HepG2 (cell line): ENCODE measurements at regions not wholly inside any gene's neighbourhood (a gene's known extent, or its start where the extent isn't known, plus 50 kb on each side); places are given as distances from the start of the nearest gene placed in this dataset.

Experiments used
- ATF2 ChIP-seq: sonication (generic); formaldehyde crosslinking; IDR thresholded peaks from 2 replicates; pipeline ENCODE4 v1.4.0; 2020; ENCODE audit warnings: missing genetic modification reagents
- ELF1 ChIP-seq: sonication (generic); formaldehyde crosslinking; IDR thresholded peaks from 2 replicates; pipeline ENCODE4 v1.4.0; 2020; ENCODE audit warnings: missing genetic modification reagents
- HCFC1 ChIP-seq: fragments of 150-350 bp; IDR thresholded peaks from 2 replicates; pipeline ENCODE4 v1.6.1; 2014; ENCODE audit warnings: low read depth, low read length
- MAX ChIP-seq: IDR thresholded peaks from 2 replicates; pipeline ENCODE4 v1.6.1; 2012; ENCODE audit warnings: inconsistent platforms
- MED1 ChIP-seq: sonication (generic); formaldehyde crosslinking; IDR thresholded peaks from 2 replicates; pipeline ENCODE4 v1.4.0; 2020; ENCODE audit warnings: missing genetic modification reagents
- MIER3 ChIP-seq: IDR thresholded peaks from 2 replicates; pipeline ENCODE4 v1.6.1; 2016; ENCODE audit warnings: missing compliant biosample characterization, borderline replicate concordance
- ZFP1 ChIP-seq: IDR thresholded peaks from 2 replicates; pipeline ENCODE4 v1.6.1; 2016
- ZNF160 ChIP-seq: sonication (generic); formaldehyde crosslinking; IDR thresholded peaks from 2 replicates; pipeline ENCODE4 v1.8.0; 2022; ENCODE audit warnings: mild to moderate bottlenecking, inconsistent platforms, missing genetic modification reagents
- ZNF615 ChIP-seq: sonication (generic); formaldehyde crosslinking; IDR thresholded peaks from 2 replicates; pipeline ENCODE4 v1.5.0; 2020; ENCODE audit warnings: mild to moderate bottlenecking, missing genetic modification reagents, borderline replicate concordance
- ZNF747 ChIP-seq: sonication (generic); formaldehyde crosslinking; IDR thresholded peaks from 2 replicates; pipeline ENCODE4 v1.8.1; 2023; ENCODE audit warnings: missing genetic modification reagents, mild to moderate bottlenecking, borderline replicate concordance
- ZNF792 ChIP-seq: IDR thresholded peaks from 2 replicates; pipeline ENCODE4 v1.6.1; 2016
- TF ChIP-seq, protein P1 (sequence below): sonication (generic); formaldehyde crosslinking; IDR thresholded peaks from 2 replicates; pipeline ENCODE4 v1.5.0; 2020; ENCODE audit warnings: missing genetic modification reagents

DNA sequence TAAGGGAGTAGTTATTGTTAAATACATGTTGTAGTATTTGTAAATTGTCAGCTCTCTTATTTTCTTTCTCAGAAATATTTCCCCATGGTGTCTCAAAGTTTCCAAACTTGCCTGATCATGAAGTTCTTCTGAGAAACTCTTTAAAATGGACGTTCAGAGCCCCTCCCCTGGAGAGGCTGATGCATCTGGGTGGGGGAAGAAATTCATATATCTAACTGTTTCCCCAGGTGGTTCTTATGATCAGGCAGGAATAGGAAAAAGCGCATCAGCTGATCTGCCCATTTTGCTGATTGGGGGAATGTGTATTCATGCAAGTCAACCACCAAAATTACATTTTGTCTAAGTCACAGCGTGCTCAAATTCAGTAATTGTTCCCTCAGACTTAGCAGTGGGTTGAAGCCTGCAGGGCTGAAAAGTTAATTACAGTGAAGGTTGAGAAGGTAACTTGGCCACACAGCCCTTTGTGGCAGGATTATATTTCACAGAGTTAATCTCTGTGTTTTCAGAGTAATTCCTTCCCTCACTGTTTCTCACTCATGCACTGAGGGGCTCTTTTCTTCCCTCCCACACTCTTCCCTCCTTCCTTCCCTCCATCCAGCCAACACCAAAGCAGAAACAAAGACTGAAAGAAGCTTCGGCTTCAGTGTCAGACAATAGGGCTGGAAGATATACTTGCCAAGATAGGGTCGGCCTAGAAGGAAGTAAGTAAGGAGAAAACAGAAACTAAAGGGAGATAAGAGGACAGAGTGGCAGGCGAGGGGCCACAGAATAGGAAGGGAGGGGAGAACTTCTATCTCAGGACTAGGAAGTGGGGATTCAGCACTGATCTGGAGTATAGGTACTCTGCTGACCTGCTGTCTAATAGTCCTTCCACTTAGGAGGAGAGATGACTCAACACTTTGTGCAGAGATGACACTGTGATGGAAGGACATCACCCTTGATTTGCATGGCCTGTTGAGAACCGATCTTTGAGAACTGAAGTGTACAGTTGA is 50.5 kb upstream of the STARD3NL start:
- TF ChIP-seq ZFP1 (CRISPR knock-in tag) (no peak), MED1 (CRISPR knock-in tag) (no peak), ZNF160 (CRISPR knock-in tag) (no peak), ATF2 (CRISPR knock-in tag) (no peak), ELF1 (CRISPR knock-in tag) (no peak), MAX (no peak), ZNF747 (no peak), ZNF615 (CRISPR knock-in tag) (no peak), MIER3 (no peak), ZNF792 (CRISPR knock-in tag) (no peak), HCFC1 (no peak)
- TF ChIP-seq, protein P1, sequence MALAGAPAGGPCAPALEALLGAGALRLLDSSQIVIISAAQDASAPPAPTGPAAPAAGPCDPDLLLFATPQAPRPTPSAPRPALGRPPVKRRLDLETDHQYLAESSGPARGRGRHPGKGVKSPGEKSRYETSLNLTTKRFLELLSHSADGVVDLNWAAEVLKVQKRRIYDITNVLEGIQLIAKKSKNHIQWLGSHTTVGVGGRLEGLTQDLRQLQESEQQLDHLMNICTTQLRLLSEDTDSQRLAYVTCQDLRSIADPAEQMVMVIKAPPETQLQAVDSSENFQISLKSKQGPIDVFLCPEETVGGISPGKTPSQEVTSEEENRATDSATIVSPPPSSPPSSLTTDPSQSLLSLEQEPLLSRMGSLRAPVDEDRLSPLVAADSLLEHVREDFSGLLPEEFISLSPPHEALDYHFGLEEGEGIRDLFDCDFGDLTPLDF (CRISPR knock-in tag): no peak
